Ammon's horn (tissue), 1 donor: ENCODE measurements at regions not wholly inside any gene's neighbourhood (a gene's known extent, or its start where the extent isn't known, plus 50 kb on each side); places are given as distances from the start of the nearest gene placed in this dataset.

Source experiments
- DNase-seq: peaks from one replicate; pipeline ENCODE4 v3.0.0-alpha.2; 2016; ENCODE audit warnings: low spot score

GRCh38 chr9:36764364-36765076, 191.8 kb downstream of the MELK start:
- DNase-seq, result no peak

- DNase-seq, result no peak
These were observed 192.3 kb downstream of the MELK start for GRCh38 chr9:36765077-36765390.

- DNase-seq, result peak; percentile 90
These were observed 193.0 kb downstream of the MELK start for GRCh38 chr9:36765468-36766341.

- no peak for DNase-seq
These were observed 196.0 kb downstream of the MELK start for GRCh38 chr9:36768677-36769076.

- peak; percentile 58 for DNase-seq
These were observed 197.3 kb downstream of the MELK start for GRCh38 chr9:36770025-36770424.

- no peak for DNase-seq
These were observed 200.0 kb downstream of the MELK start for GRCh38 chr9:36772449-36773403.

GRCh38 chr9:36778682-36779081, 206.0 kb downstream of the MELK start:
- no peak for DNase-seq

GRCh38 chr9:36779582-36779981, 206.9 kb downstream of the MELK start:
- DNase-seq, result no peak

- DNase-seq, result no peak
These were observed 207.5 kb downstream of the MELK start for GRCh38 chr9:36780186-36780585.

- DNase-seq, result no peak
These were observed 208.8 kb downstream of the MELK start for GRCh38 chr9:36781533-36781932.
